Ascending aorta (tissue), 2 donors: ENCODE measurements at regions not wholly inside any gene's neighbourhood (a gene's known extent, or its start where the extent isn't known, plus 50 kb on each side); places are given as distances from the start of the nearest gene placed in this dataset.

Experiments
- DNase-seq, 2 donors: peaks; one replicate each; pipeline ENCODE4 v3.0.0-alpha.2; 2019; ENCODE audit warnings: low spot score in 2 of 2
- H3K27ac ChIP-seq, 2 donors: fragments of 200-600 bp; sonication (generic); one replicate each; pipeline ENCODE4 v1.5.1; 2016 to 2017; ENCODE audit warnings: mild to moderate bottlenecking in 1 of 2
- H3K27me3 ChIP-seq: fragments of 200-600 bp; sonication (generic); one replicate; pipeline ENCODE4 v1.5.1; 2017
- H3K36me3 ChIP-seq, 2 donors: fragments of 200-600 bp; sonication (generic); one replicate each; pipeline ENCODE4 v1.5.1; 2016
- H3K4me1 ChIP-seq, 2 donors: fragments of 200-600 bp; sonication (generic); one replicate each; pipeline ENCODE4 v1.5.1; 2016 to 2017; ENCODE audit warnings: mild to moderate bottlenecking in 1 of 2
- H3K4me3 ChIP-seq, 2 donors: fragments of 200-600 bp; sonication (generic); one replicate each; pipeline ENCODE4 v1.5.1; 2016 to 2017; ENCODE audit warnings: mild to moderate bottlenecking in 1 of 2
- H3K9me3 ChIP-seq, 2 donors: fragments of 200-600 bp; sonication (generic); one replicate each; pipeline ENCODE4 v1.5.1; 2016
- CTCF ChIP-seq, 3 experiments: fragments of 200-600 bp in 2 of 3; fragments of 450-650 bp in 1 of 3; sonication (generic) in 2 of 3; IDR thresholded peaks; one replicate each; pipeline ENCODE4 v1.5.1; 2016 to 2019; ENCODE audit warnings: antibody characterized with exemption in 3 of 3, mild to moderate bottlenecking in 1 of 3, moderate library complexity in 1 of 3
- intact Hi-C: fragments of 100-400 bp; cut with DNase I; formaldehyde crosslinking; loops from one replicate; pipeline ENCODE4 v1.15.1; 2023

- no peak for DNase-seq
- intact Hi-C loops, result no loop called here
- no peaks in the 10 kb centered on the region for H3K36me3 ChIP-seq
- no peak overlapping the region for H3K27ac ChIP-seq
- peaks cover 0 to 4% of the 10 kb centered on the region in 2 donors for H3K9me3 ChIP-seq
- no peak for TF ChIP-seq CTCF (IDR thresholded peaks at IDR 0.05)
- no peaks in the 10 kb centered on the region for H3K4me1 ChIP-seq
- H3K27me3 ChIP-seq, result no peaks in the 10 kb centered on the region
- no peak overlapping the region for H3K4me3 ChIP-seq
These were observed 177.2 kb upstream of the ASCC3 start for GRCh38 chr6:101058296-101058695.

GRCh38 chr6:101066481-101066880, 185.4 kb upstream of the ASCC3 start:
- no peak for DNase-seq
- no peak for TF ChIP-seq CTCF (IDR thresholded peaks at IDR 0.05)
- no peaks in the 10 kb centered on the region for H3K36me3 ChIP-seq
- H3K4me3 ChIP-seq, result no peak overlapping the region
- no peaks in the 10 kb centered on the region for H3K27me3 ChIP-seq
- peaks cover 0 to 15% of the 10 kb centered on the region in 2 donors for H3K9me3 ChIP-seq
- no peaks in the 10 kb centered on the region for H3K4me1 ChIP-seq
- no peak overlapping the region for H3K27ac ChIP-seq
- intact Hi-C loops, result no loop called here

- no peak overlapping the region for H3K27ac ChIP-seq
- H3K4me3 ChIP-seq, result no peak overlapping the region
- no peaks in the 10 kb centered on the region for H3K4me1 ChIP-seq
- intact Hi-C loops, result no loop called here
- no peaks in the 10 kb centered on the region for H3K27me3 ChIP-seq
- TF ChIP-seq CTCF (IDR thresholded peaks at IDR 0.05), result no peak
- H3K36me3 ChIP-seq, result no peaks in the 10 kb centered on the region
- peaks cover 0 to 15% of the 10 kb centered on the region in 2 donors for H3K9me3 ChIP-seq
- DNase-seq, result no peak
These were observed 188.2 kb upstream of the ASCC3 start for GRCh38 chr6:101069191-101069795.

- DNase-seq, result no peak
- no peak for TF ChIP-seq CTCF (IDR thresholded peaks at IDR 0.05)
- Histone ChIP-seq H3K27ac (no peak overlapping the region), H3K36me3 (no peaks in the 10 kb centered on the region), H3K4me1 (no peaks in the 10 kb centered on the region), H3K4me3 (no peak overlapping the region), H3K9me3 (peaks cover 0 to 15% of the 10 kb centered on the region in 2 donors), H3K27me3 (no peaks in the 10 kb centered on the region)
- intact Hi-C loops, result no loop called here
These were observed 189.0 kb upstream of the ASCC3 start for GRCh38 chr6:101070044-101070608.

GRCh38 chr6:101077344-101077743, 196.2 kb upstream of the ASCC3 start:
- Histone ChIP-seq H3K4me3 (no peak overlapping the region), H3K27me3 (no peaks in the 10 kb centered on the region), H3K27ac (no peak overlapping the region), H3K36me3 (no peaks in the 10 kb centered on the region), H3K4me1 (peaks cover 0 to 2% of the 10 kb centered on the region in 2 donors), H3K9me3 (no peaks in the 10 kb centered on the region)
- DNase-seq, result no peak
- intact Hi-C loops, result no loop called here
- TF ChIP-seq CTCF (IDR thresholded peaks at IDR 0.05), result no peak
